Upper lobe of right lung (tissue), 1 donor: ENCODE measurements at regions not wholly inside any gene's neighbourhood (a gene's known extent, or its start where the extent isn't known, plus 50 kb on each side); places are given as distances from the start of the nearest gene placed in this dataset.

Source experiments
- ATAC-seq: fragments of 200-7000 bp; cut with Tn5 transposase; one replicate; pipeline ENCODE4 v1.9.1; 2020; ENCODE audit warnings: mild to moderate bottlenecking, moderate library complexity
- DNase-seq: peaks from one replicate; pipeline ENCODE4 v3.0.0-alpha.2; 2020
- H3K27ac ChIP-seq: fragments of 200-600 bp; one replicate; pipeline ENCODE4 v1.8.0; 2022
- H3K27me3 ChIP-seq: fragments of 200-600 bp; one replicate; pipeline ENCODE4 v1.8.0; 2022; ENCODE audit warnings: mild to moderate bottlenecking
- H3K36me3 ChIP-seq: fragments of 200-600 bp; one replicate; pipeline ENCODE4 v1.8.0; 2022
- H3K4me1 ChIP-seq: fragments of 200-600 bp; one replicate; pipeline ENCODE4 v1.8.0; 2022
- H3K4me3 ChIP-seq: fragments of 200-600 bp; one replicate; pipeline ENCODE4 v1.8.0; 2022; ENCODE audit warnings: mild to moderate bottlenecking
- H3K9me3 ChIP-seq: fragments of 200-600 bp; one replicate; pipeline ENCODE4 v1.8.0; 2022
- CTCF ChIP-seq: fragments of 200-600 bp; IDR thresholded peaks from one replicate; pipeline ENCODE4 v1.8.0; 2022; ENCODE audit warnings: antibody characterized with exemption
- intact Hi-C: fragments of 100-400 bp; cut with DNase I; formaldehyde crosslinking; loops from one replicate; pipeline ENCODE4 v1.11.0; 2022
- donor health status: DM: no; HTN: yes; CAD: no; lungs with severe emphysema.

GRCh38 chr13:89932902-89933301 lies 1414.6 kb upstream of the MIR17HG start:
- Histone ChIP-seq H3K4me1 (no peaks in the 10 kb centered on the region), H3K9me3 (no peaks in the 10 kb centered on the region), H3K36me3 (no peaks in the 10 kb centered on the region), H3K4me3 (no peak overlapping the region), H3K27me3 (no peaks in the 10 kb centered on the region), H3K27ac (no peak overlapping the region)
- TF ChIP-seq CTCF: no peak
- intact Hi-C loops: no loop called here
- DNase-seq (no peak), ATAC-seq (no peak)

- intact Hi-C loops: no loop called here
Observed at GRCh38 chr13:89936256-89936655, 1411.2 kb upstream of the MIR17HG start.

GRCh38 chr13:89937420-89937819 lies 1410.1 kb upstream of the MIR17HG start:
- no peak for DNase-seq
- H3K9me3 ChIP-seq: no peaks in the 10 kb centered on the region
- no peaks in the 10 kb centered on the region for H3K36me3 ChIP-seq
- H3K4me1 ChIP-seq: no peaks in the 10 kb centered on the region
- TF ChIP-seq CTCF: no peak
- H3K27me3 ChIP-seq: no peaks in the 10 kb centered on the region
- intact Hi-C loops: no loop called here
- ATAC-seq: no peak
- no peak overlapping the region for H3K4me3 ChIP-seq
- H3K27ac ChIP-seq: no peak overlapping the region

More at GRCh38 chr13:89936256-89936655, 1411.2 kb upstream of the MIR17HG start:
- ATAC-seq: no peak
- H3K4me1 ChIP-seq: no peaks in the 10 kb centered on the region
- no peak overlapping the region for H3K27ac ChIP-seq
- no peak for TF ChIP-seq CTCF
- no peaks in the 10 kb centered on the region for H3K27me3 ChIP-seq
- H3K36me3 ChIP-seq: no peaks in the 10 kb centered on the region
- no peaks in the 10 kb centered on the region for H3K9me3 ChIP-seq
- DNase-seq: no peak
- no peak overlapping the region for H3K4me3 ChIP-seq

GRCh38 chr13:89940383-89940782 lies 1407.1 kb upstream of the MIR17HG start:
- TF ChIP-seq CTCF: no peak
- H3K9me3 ChIP-seq: no peaks in the 10 kb centered on the region
- no peaks in the 10 kb centered on the region for H3K27me3 ChIP-seq
- ATAC-seq (no peak), DNase-seq (no peak)
- no peak overlapping the region for H3K4me3 ChIP-seq
- intact Hi-C loops: no loop called here
- H3K36me3 ChIP-seq: no peaks in the 10 kb centered on the region
- no peaks in the 10 kb centered on the region for H3K4me1 ChIP-seq
- H3K27ac ChIP-seq: no peak overlapping the region

GRCh38 chr13:89943139-89943538 lies 1404.3 kb upstream of the MIR17HG start:
- no peak for ATAC-seq
- intact Hi-C loops: no loop called here
- DNase-seq: no peak

More at GRCh38 chr13:89943139-89943538, 1404.3 kb upstream of the MIR17HG start:
- H3K9me3 ChIP-seq: no peaks in the 10 kb centered on the region
- no peak overlapping the region for H3K27ac ChIP-seq
- TF ChIP-seq CTCF: no peak
- H3K4me3 ChIP-seq: no peak overlapping the region
- no peaks in the 10 kb centered on the region for H3K36me3 ChIP-seq
- no peaks in the 10 kb centered on the region for H3K4me1 ChIP-seq
- no peaks in the 10 kb centered on the region for H3K27me3 ChIP-seq
